Islet of Langerhans (tissue), 1 donor: ENCODE measurements at regions not wholly inside any gene's neighbourhood (a gene's known extent, or its start where the extent isn't known, plus 50 kb on each side); places are given as distances from the start of the nearest gene placed in this dataset.
"Not testable (repeated sequence)": the region's sequence is repeated elsewhere in the genome, so short reads cannot be mapped to it uniquely, and the experiment has no call there.

Experiments
- FAIRE-seq: peaks from one replicate; lab custom pipeline; 2011; peaks lifted over from hg19 to GRCh38; lab: Jason Lieb, UNC

GRCh38 chr13:55577082-55577846 is 1563.5 kb upstream of the PRR20A start:
- no peak for FAIRE-seq

GRCh38 chr13:55577847-55578210 is 1562.9 kb upstream of the PRR20A start:
- no peak for FAIRE-seq

- FAIRE-seq = not testable (repeated sequence)
Measured at GRCh38 chr13:55582294-55582693, 1558.4 kb upstream of the PRR20A start.

- no peak for FAIRE-seq
Measured at GRCh38 chr13:55583953-55584593, 1556.6 kb upstream of the PRR20A start.

GRCh38 chr13:55602784-55603183 is 1537.9 kb upstream of the PRR20A start:
- FAIRE-seq = no peak

- FAIRE-seq = no peak
Measured at GRCh38 chr13:55606045-55606665, 1534.6 kb upstream of the PRR20A start.

GRCh38 chr13:55613429-55614187 is 1527.1 kb upstream of the PRR20A start:
- FAIRE-seq = no peak

- FAIRE-seq = no peak
Measured at GRCh38 chr13:55615081-55615480, 1525.6 kb upstream of the PRR20A start.

GRCh38 chr13:55617241-55617640 is 1523.5 kb upstream of the PRR20A start:
- FAIRE-seq = no peak

- no peak for FAIRE-seq
Measured at GRCh38 chr13:55627221-55627620, 1513.5 kb upstream of the PRR20A start.

- FAIRE-seq = no peak
Measured at GRCh38 chr13:55632402-55632801, 1508.3 kb upstream of the PRR20A start.

GRCh38 chr13:55649485-55649884 is 1491.2 kb upstream of the PRR20A start:
- no peak for FAIRE-seq

GRCh38 chr13:55652657-55653056 is 1488.1 kb upstream of the PRR20A start:
- FAIRE-seq = no peak

- FAIRE-seq = no peak
Measured at GRCh38 chr13:55653497-55653896, 1487.2 kb upstream of the PRR20A start.

GRCh38 chr13:55654243-55654642 is 1486.5 kb upstream of the PRR20A start:
- FAIRE-seq = no peak

GRCh38 chr13:55660264-55660663 is 1480.5 kb upstream of the PRR20A start:
- FAIRE-seq = not testable (repeated sequence)

- no peak for FAIRE-seq
Measured at GRCh38 chr13:55660851-55661250, 1479.9 kb upstream of the PRR20A start.

GRCh38 chr13:55661505-55661904 is 1479.2 kb upstream of the PRR20A start:
- FAIRE-seq = no peak

GRCh38 chr13:55664178-55664577 is 1476.5 kb upstream of the PRR20A start:
- FAIRE-seq = no peak

- no peak for FAIRE-seq
Measured at GRCh38 chr13:55669051-55669450, 1471.7 kb upstream of the PRR20A start.

GRCh38 chr13:55673910-55674309 is 1466.8 kb upstream of the PRR20A start:
- FAIRE-seq = no peak

GRCh38 chr13:55682776-55683175 is 1457.9 kb upstream of the PRR20A start:
- FAIRE-seq = no peak

- no peak for FAIRE-seq
Measured at GRCh38 chr13:55705526-55705925, 1435.2 kb upstream of the PRR20A start.
